Uterus (tissue), 2 donors: ENCODE measurements at regions not wholly inside any gene's neighbourhood (a gene's known extent, or its start where the extent isn't known, plus 50 kb on each side); places are given as distances from the start of the nearest gene placed in this dataset.

ENCODE experiments used
- POLR2A ChIP-seq, 2 donors: fragments of 450-650 bp; IDR thresholded peaks; one replicate each; pipeline ENCODE4 v1.6.1; 2016; ENCODE audit warnings: antibody characterized with exemption in 2 of 2, mild to moderate bottlenecking in 1 of 2, moderate library complexity in 1 of 2
- TF ChIP-seq, protein P1 (sequence below), 4 experiments: fragments of 200-600 bp in 2 of 4; fragments of 450-650 bp in 2 of 4; sonication (generic) in 2 of 4; IDR thresholded peaks; one replicate each; pipeline ENCODE4 v1.5.1; 2016 to 2019; ENCODE audit warnings: antibody characterized with exemption in 4 of 4, mild to moderate bottlenecking in 2 of 4, moderate library complexity in 1 of 4

DNA sequence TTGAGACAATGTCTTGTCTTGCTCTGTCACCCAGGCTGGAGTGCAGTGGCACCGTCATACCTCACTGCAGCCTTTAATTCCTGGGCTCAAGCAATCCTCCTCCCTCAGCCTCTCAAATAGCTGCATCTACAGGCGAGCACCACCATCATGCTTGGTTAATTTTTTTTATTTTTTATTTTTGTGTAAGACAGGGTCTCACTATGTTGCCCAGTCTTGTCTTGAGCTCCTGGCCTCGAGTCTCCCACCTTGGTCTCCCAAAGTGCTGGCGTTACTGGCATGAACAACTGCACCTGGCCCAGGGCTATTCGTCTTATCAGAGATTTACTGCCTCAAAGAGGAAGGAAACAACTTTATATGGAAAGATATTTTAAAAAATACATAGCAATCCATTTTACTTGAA lies 102.8 kb upstream of the NUPR2 start:
- TF ChIP-seq, protein P1, sequence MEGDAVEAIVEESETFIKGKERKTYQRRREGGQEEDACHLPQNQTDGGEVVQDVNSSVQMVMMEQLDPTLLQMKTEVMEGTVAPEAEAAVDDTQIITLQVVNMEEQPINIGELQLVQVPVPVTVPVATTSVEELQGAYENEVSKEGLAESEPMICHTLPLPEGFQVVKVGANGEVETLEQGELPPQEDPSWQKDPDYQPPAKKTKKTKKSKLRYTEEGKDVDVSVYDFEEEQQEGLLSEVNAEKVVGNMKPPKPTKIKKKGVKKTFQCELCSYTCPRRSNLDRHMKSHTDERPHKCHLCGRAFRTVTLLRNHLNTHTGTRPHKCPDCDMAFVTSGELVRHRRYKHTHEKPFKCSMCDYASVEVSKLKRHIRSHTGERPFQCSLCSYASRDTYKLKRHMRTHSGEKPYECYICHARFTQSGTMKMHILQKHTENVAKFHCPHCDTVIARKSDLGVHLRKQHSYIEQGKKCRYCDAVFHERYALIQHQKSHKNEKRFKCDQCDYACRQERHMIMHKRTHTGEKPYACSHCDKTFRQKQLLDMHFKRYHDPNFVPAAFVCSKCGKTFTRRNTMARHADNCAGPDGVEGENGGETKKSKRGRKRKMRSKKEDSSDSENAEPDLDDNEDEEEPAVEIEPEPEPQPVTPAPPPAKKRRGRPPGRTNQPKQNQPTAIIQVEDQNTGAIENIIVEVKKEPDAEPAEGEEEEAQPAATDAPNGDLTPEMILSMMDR (IDR thresholded peaks at IDR 0.05), result no peak
- no peak for TF ChIP-seq POLR2A (IDR thresholded peaks at IDR 0.05)
